ENCODE measurements at regions not wholly inside any gene's neighbourhood (a gene's known extent, or its start where the extent isn't known, plus 50 kb on each side); places are given as distances from the start of the nearest gene placed in this dataset.

- DNase-seq (ENCODE audit: low read depth): no peak
- H3K4me3 ChIP-seq (ENCODE audit: control insufficient read depth, low read depth, low read length): no peak overlapping the region
- TF ChIP-seq, protein P1, sequence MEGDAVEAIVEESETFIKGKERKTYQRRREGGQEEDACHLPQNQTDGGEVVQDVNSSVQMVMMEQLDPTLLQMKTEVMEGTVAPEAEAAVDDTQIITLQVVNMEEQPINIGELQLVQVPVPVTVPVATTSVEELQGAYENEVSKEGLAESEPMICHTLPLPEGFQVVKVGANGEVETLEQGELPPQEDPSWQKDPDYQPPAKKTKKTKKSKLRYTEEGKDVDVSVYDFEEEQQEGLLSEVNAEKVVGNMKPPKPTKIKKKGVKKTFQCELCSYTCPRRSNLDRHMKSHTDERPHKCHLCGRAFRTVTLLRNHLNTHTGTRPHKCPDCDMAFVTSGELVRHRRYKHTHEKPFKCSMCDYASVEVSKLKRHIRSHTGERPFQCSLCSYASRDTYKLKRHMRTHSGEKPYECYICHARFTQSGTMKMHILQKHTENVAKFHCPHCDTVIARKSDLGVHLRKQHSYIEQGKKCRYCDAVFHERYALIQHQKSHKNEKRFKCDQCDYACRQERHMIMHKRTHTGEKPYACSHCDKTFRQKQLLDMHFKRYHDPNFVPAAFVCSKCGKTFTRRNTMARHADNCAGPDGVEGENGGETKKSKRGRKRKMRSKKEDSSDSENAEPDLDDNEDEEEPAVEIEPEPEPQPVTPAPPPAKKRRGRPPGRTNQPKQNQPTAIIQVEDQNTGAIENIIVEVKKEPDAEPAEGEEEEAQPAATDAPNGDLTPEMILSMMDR (IDR thresholded peaks at IDR 0.05; ENCODE audit: control insufficient read depth, insufficient read depth, low read depth, low read length, missing control alignments): no peak
These were observed 131.5 kb upstream of the SNTG2 start for GRCh38 chr2:819121-819520.

GRCh38 chr2:817336-818015, 133.2 kb upstream of the SNTG2 start:
- no peak for DNase-seq (ENCODE audit: low read depth)
- TF ChIP-seq, protein P1 (IDR thresholded peaks at IDR 0.05; ENCODE audit: control insufficient read depth, insufficient read depth, low read depth, low read length, missing control alignments): no peak
- no peak overlapping the region for H3K4me3 ChIP-seq (ENCODE audit: control insufficient read depth, low read depth, low read length)

DNA sequence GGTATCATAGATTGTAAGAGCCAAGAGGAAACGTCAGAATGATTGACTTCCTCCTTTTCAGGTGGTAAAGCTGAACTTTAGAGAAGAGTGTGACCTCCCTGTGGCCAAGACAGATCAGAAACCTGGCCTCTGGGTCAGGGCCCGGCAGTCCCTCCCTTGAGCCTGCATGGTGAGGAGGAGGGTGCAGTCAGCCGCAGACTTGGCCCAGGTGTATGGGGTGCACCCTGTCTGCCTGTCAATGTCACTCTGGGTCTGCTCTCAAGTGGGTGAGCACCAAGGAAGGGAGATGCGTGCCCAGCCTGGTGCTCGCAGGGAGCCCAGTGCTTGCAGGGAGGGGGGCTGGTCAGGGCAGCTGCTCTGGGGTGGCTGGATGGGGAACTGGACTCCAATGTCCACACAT, 134.4 kb upstream of the SNTG2 start:
- TF ChIP-seq, protein P1 (IDR thresholded peaks at IDR 0.05; ENCODE audit: control insufficient read depth, insufficient read depth, low read depth, low read length, missing control alignments): no peak
- H3K4me3 ChIP-seq (ENCODE audit: control insufficient read depth, low read depth, low read length): no peak overlapping the region
- DNase-seq (ENCODE audit: low read depth): no peak

DNA sequence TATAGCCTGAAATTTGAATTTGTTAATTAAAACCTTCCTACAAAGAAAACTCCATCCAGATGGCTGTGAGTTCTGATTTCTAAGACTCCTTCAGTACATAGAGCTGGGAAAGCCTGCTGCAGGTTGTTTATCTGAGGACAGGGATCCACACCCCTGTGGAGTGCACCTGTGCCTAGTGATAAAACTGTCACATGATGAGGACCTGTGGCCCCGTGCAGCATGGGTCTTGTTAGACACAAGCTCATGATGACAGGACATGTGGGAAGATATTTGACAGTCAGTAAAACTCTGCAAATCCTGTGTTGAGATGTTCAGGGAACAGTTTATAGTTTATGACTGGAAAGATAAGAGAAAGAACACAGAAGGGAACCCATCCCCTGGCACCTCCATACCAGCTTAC, 133.2 kb upstream of the TMEM18 start:
- DNase-seq (ENCODE audit: low read depth): no peak
- H3K4me3 ChIP-seq (ENCODE audit: control insufficient read depth, low read depth, low read length): no peak overlapping the region
- TF ChIP-seq, protein P1 (IDR thresholded peaks at IDR 0.05; ENCODE audit: control insufficient read depth, insufficient read depth, low read depth, low read length, missing control alignments): no peak

DNA sequence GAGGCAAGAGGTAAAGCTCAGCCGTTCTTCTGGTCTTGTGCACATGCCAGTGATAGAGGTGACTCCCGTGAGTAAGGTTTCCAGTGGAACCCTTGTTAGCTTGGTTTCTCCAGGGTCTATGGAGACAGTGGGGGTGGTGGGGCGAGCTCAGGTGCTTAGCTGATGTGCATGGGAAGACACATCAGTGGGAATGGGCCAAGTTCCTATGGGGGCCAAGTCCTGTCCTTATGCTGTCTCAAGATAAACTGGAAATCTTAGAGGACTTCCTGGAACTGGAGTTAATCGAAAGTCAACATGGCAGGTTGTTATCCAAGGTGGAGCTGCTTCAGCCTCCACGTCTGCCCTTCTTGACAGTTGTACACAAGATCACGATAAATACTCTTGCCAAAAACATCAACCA, 130.1 kb upstream of the TMEM18 start:
- TF ChIP-seq, protein P1 (IDR thresholded peaks at IDR 0.05; ENCODE audit: control insufficient read depth, insufficient read depth, low read depth, low read length, missing control alignments): no peak
- DNase-seq (ENCODE audit: low read depth): no peak
- H3K4me3 ChIP-seq (ENCODE audit: control insufficient read depth, low read depth, low read length): no peak overlapping the region

- DNase-seq (ENCODE audit: low read depth): no peak
- TF ChIP-seq, protein P1 (IDR thresholded peaks at IDR 0.05; ENCODE audit: control insufficient read depth, insufficient read depth, low read depth, low read length, missing control alignments): no peak
- no peak overlapping the region for H3K4me3 ChIP-seq (ENCODE audit: control insufficient read depth, low read depth, low read length)
These were observed 128.5 kb upstream of the TMEM18 start for GRCh38 chr2:805664-806063.

Measured in AG09309 (cell line).